Retina (tissue), 1 donor: ENCODE measurements at regions not wholly inside any gene's neighbourhood (a gene's known extent, or its start where the extent isn't known, plus 50 kb on each side); places are given as distances from the start of the nearest gene placed in this dataset.
A peak's percentile ranks its signal among the peaks of the same experiment; 100 is the strongest.
"Not testable (repeated sequence)": the region's sequence is repeated elsewhere in the genome, so short reads cannot be mapped to it uniquely, and the experiment has no call there.

Experiments used
- DNase-seq: peaks from one replicate; pipeline ENCODE4 v3.0.0-alpha.2; 2016

DNA sequence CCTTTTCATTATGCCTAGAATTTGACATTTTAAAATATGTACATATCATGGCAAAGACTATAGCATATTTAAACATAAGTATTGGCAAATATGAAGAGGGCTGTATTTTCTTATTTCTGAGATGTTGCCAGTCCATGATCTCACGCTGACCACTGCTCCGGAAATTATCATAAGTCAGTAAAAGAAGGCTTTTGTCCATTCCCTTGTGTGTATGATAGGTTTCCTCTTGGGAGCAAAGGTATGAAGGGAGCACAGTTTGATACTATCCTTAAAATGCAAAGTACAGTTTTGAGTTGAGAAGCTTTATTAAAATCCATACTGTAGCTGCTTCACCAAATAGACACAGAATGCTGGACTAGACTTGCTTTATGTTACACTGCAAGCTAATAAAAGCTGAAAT is 52.6 kb upstream of the AGA start:
- DNase-seq: no peak

DNA sequence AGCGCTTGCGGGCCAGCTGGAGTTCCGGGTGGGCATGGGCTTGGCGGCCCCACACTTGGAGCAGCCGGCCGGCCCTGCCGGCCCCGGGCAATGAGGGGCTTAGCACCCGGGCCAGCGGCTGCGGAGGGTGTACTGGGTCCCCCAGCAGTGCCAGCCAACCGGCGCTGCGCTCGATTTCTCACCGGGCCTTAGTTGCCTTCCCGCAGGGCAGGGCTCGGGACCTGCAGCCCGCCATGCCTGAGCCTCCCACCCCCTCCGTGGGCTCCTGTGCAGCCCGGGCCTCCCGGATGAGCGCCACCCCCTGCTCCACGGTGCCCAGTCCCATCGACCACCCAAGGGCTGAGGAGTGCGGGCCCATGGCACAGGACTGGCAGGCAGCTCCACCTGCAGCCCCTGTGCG is 53.4 kb upstream of the AGA start:
- DNase-seq: not testable (repeated sequence)

DNA sequence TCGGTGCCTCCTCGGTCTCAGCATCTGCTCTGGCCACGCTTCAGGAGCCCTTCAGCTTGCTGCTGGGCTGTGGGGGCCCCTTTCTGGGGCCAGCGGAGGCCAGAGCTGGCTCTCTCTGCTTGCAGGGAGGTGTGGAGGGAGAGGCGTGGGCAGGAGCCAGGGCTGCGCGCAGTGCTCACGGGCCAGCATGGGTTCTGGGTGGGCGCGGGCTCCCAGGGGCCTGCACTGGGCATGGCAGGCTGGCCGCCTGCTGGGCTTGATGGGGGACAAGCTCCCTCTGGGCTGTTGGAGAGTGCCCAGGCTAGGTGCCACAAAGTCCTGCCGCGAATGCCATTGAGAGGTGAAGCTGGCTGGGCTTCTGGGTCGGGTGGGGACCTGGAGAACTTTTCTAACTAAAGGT is 57.3 kb upstream of the AGA start:
- DNase-seq: no peak

DNA sequence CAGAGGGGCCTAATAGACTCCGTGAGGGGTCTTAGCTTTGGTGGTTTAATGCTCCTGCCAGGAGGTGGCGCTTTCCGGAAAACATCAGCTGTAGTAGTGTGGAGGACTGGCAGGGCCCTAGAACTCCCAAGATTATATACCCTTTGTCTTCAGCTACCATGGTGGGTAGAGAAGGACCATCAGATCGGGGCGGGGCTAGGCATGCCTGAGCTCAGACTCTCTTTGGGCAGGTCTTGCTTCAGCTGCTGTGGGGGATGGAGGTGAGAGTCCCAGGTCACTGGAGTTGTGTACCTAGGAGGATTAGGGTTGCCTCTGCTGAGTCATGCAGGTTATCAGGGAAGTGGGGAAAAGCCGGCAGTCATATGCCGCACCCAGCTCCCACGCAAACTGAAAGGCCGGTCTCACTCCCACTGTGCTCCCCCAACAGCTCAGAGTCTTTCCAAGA is 63.0 kb upstream of the AGA start:
- DNase-seq: no peak

DNA sequence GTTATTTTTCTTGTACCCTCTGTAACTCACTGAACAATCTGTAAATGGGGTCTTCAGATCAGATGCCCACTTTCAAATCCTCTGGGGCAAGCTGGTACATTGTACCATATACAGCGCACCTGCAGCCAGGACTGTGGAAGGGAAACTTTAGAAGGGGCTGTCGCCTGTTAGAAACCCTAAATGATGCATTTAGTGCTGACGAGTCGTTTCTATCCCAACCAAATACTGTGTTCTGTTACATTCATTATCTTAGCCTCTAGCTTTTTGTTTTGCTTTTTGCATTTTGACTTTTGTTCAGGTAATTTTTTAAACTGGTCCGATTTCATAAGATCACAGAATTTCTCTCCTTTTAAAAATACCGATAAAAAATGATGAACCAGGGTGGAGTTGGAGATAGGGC is 66.4 kb upstream of the AGA start:
- no peak for DNase-seq

DNA sequence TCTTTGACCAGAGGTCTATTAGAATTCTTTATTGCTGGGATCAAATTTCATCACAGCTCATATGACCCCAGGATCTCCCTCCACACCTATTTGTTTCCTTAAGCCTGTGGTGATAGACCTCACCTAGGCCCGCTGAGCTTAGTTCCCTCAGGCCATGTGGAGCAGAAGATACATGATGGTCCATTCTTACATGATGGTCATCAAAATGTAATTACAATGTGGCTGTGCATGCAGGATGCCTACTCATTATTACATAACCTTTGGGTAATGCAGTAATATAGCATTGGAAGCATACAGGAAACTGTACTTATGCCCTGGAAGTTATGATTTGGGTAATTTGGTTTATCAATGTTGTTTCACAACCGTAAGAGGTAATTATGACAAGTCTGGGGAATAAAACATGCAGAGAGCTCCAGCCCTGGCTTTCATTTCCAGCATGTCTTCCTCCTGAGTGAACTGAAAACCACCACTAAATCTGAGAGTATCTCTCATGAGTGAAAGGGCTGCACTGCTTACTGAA is 67.0 kb upstream of the AGA start:
- DNase-seq: no peak

DNA sequence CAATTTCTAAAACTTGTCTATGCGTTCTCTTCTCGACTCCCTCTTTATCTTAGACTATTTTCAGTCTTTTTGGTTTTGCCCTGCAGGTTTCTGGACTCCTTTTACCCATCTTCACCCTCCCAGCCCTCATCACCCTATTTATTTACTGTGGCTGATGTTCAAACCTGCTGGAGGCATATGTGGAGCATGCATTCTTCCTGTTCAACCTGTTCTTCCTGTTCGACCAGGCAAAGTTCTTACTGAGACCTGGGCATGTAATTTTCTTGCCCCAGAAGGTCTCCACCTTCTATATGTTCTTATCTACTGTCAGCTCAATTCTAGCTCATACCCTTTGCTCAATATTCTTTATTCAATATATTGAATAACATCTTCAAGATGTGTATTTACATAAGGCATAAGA is 69.4 kb upstream of the AGA start:
- no peak for DNase-seq

DNA sequence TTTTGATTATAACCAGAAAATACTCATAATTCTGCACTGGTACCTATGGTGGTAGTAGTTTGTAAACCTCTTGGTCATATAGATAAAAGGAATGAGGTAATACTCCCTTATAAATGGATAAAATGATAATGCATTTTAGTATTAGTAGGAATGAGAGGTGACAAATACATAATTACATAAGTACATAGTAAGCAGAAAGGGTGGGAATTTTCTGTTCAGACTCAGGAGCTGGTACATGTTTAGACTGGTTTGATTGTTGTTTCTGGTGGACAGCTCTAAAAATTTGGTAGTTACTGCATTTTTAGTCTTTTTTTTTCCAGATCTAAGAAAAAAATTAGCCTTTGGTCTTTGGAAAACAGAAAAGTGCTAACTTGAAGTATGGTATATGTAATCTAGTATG is 70.4 kb upstream of the AGA start:
- DNase-seq: no peak

DNA sequence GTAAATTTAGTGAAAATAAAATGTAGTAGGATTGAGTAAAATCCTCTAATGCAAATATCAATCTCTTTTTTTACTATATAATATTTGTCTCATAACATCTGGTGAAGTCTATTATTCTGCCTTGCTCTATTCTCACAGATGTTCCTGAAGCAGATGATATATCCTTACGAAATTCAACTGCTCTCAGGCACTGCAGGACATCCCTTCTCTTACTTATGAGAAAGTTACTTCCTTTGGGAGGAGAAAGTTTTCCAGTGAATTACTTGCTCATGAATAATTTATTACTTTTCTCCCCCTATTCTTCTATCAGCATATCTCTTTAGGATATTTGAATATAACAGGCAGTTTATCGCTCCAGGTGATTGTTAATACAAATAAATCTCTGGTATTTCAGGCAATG is 75.6 kb upstream of the AGA start:
- no peak for DNase-seq

DNA sequence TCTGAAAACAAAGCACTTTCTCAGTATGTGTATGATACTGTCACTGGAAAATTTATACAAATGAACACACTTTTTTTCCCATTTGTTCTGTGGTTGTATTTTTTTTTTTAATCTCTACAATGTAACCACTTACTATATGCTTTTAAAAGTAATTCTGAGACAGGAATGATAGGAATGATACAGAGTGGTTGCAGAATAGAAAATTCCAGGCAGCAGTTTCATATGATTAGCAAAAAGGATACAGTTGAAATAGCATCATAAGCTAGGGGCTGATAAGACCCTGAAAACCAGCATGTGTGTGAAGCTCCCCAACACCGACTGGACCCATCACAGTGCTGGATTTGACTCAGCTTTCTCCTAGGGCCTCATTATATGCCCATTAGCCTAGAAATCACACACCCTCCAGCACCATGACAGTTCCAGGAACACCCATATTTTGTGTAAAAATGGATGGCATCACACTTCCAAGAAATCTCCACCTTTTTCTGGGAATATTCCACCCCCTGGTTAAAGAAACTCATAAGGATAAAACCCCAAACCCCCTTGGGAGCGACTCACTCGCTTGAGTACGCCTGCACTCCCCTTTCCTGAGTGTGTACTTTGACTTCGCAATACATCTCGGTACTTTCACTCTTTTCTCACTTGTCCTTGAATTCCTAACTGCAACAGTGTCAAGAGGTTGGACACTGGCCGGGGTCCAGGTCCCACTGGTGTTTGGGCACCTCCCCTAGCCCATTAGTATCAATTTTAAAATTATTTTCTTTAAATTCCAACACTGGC is 77.4 kb upstream of the AGA start:
- DNase-seq: no peak

DNA sequence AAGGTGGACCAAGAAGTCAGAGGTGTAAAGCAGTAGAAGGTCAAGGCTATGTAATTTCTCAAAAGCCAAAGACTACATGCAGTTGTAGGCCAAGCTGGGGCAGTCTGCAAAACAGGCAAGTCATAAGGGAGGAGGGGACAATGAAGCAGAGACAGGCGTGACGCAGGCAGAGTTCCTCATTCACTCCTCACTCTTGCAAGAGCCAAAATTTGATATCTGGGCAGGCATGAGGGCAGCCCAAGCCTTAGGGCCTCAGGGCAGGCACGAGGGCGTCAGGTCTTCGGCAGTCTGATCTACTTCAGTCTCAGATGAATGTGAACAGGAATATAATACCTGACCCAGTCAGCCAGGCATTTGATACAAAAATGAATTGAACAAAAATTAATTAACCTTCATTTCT is 86.4 kb upstream of the AGA start:
- DNase-seq: no peak

DNA sequence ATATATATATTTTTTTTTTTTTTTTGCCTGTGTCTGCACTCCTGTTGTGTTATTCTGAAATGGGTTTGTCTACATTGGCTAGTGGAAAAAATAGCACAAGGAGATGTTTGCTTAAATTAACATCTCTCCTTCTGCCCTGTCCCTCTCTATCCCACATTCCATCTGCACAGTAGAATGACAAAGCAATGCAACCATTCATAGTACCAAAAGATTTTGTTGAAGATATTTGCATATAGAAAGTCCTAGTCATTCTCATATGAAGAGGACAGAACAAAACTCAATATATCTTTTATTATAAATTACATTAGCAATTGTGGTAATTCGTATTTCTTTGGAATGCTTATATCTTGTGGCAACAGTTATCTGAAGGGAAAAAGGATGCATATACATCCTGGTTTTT is 88.3 kb upstream of the AGA start:
- DNase-seq: no peak

DNA sequence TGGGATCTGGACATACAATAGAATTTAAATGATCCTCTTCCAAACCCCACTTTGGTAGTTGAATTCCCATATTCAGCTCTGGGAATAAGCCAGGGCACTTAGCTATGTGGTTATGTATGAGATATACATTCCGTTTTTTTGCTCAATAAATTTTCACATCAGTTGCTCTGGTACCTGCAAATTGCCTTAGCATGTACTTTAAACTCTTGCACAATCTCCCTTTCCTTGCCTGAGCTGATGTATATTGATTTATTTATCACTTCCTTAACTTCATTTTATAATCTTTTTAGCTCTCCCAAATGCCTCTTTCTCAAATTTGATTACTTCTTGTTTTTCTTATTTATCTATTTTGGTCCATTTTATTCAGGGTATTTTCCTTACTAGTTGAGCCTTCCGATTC is 90.1 kb upstream of the AGA start:
- DNase-seq: no peak

DNA sequence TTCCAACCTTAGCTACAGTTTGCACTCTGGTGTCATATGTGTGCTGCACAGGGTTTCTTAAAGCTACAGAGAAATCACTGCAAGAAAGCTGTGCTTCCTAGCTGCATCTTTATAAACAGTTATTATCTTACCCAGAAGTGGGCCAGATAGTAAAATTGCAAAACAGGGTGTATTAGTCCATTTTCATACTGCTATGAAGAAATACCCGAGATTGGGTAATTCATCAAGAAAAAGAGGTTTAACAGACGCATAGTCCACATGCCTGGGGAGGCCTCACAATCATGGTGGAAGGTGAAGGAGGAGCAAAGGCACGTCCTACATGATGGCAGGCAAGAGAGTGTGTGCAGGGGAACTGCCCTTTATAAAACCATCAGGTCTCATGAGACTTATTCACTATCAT is 92.6 kb upstream of the AGA start:
- DNase-seq: not testable (repeated sequence)

DNA sequence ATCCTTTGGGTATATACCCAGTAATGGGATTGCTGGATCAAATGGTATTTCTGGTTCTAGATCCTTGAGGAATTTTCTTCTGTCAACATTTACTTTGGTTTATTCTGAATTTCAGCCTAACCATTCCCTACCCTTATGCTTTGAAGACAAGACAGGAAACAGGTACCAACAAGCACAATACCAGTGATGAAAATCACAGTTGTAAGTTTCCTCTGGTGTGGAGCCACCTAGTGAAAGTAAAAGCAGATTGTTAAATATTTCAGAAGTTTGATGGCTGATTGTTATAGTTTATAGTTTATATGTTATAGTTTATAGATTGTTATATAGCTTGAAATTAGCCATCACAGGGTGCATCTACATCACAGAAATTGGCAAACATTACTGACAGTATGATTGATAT is 104.5 kb upstream of the AGA start:
- DNase-seq: no peak

DNA sequence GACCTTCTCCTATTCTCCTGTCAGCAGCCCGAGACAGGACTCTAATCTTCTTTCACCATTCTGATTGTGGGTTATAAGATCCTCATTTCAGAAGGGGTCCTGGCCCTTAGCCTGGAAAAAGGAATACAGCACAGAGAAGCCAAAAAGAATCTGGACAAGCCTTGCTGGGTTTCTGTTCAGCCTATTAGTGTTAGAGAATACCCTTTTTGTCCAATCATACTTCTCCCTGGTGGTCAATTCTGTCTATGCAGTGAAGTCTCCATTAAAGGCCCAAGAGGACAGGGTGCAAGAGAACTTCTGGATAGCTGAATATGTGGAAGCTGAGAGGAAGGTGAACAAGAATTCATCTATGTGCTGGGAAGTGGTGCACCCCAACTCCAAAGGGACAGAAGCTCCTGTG is 105.7 kb upstream of the AGA start:
- no peak for DNase-seq

DNA sequence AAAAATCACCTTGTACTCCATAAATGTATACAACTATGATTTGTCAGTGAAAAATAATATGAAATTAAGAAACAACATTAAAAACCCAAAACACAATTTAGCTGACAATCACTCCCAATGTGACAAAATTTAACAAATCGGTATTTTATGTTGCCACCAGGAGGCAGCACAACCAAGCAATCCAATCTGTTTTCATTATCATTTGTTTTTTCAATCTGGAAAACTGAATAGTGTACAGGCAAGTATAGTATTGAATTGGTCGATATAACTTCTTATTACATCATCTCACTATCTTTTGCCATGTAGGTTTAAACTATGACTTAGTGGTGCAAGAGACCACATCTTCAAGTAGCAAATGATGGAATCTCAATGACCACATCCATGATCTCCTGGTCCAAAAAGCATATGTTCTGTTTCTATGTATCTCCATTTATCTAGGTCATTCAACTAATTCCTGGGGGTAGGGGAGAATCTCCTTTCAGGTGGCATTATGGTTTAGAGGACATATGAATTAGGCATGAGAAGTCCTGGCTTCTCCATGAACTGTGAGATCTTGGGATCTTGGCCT is 112.9 kb upstream of the AGA start:
- peak; percentile 22 for DNase-seq

DNA sequence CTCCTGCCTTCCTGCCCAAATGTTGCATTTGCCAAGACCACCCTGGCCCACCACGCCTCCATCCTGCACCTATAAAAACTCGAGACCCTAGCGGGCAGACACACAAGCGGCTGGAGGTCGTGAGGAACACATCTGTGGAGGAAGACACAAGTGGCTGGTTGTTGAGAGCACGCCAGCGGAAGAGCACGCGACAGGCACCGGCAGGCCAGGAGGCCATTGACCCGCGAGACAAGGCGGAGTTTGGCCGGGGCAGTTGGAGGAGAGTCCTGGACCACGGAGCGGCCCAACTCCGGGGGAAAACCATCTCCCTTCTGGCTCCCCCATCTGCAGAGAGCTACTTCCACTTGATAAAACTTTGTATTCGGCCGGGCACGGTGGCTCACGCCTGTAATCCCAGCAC is 115.2 kb upstream of the AGA start:
- DNase-seq: no peak

DNA sequence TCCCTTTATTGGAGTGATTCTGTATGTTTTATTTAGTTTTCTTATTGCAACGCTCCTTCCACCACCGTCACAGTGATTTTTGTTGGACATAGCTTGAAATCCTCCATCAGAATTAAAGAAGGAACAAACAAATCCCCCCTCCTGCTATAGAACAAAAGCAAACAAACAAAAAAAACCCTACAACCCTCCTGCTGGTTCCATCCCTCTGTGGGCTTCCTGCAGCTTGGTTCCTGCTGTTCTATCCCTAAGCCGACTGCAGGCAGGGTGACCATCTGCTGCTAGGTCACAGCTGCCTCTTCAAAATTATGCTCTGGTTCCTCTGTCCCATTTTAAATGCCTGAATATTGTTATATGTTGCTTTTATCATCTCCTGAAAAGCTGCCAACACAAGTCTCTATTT is 116.8 kb upstream of the AGA start:
- DNase-seq: no peak

DNA sequence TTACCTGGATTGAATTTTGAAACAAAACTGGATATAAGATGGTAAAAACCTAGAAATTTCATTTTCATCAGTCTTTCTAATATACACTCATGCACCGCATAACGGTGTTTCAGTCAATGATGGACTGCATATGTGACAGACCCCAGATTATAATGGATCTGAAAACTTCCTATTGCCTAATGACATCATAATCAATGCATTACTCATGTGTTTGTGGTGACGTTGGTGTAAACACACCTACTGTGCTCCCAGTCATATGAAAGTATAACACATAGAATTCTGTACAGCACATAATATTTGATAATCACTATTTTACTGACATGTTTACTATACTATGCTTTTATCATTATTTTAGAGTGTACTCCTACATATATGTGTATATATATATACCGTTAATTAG is 119.9 kb upstream of the AGA start:
- no peak for DNase-seq

DNA sequence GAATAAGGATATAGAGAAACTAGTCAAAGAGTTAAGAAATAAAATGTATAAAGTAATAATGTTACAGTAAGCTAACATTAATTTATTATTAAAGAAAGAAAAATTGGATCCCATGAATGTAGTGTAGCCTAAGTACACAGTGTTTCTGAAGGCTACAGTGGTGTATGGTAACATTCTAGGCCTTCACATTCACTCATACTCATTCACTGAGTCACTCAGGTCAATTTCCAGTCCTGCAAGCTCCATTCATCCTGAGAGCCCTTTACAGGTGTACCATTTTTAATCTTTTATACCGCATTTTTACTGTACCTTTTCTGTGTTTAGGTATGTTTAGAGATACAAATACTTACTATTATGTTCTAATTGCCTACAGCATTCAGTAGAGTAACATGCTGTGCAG is 120.6 kb upstream of the AGA start:
- DNase-seq: no peak

DNA sequence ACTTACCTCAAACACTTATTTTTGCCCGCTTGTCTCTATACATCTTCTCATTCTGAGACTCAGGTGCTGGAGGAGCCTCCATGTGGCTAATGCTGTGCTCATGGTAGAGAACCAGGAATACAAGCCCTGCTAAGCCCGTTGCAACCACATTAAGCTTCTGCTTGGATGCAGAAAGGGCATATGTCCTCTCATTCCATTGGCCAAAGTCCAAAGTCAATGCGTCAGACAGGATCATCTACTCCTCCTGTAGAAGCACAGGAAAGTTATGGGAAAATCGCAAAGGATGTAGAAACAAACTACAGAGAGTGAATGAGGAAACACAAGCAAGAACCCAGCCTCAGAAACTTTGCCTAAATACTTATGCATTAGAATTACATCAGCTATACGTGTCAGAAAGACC is 124.5 kb upstream of the AGA start:
- DNase-seq: no peak

DNA sequence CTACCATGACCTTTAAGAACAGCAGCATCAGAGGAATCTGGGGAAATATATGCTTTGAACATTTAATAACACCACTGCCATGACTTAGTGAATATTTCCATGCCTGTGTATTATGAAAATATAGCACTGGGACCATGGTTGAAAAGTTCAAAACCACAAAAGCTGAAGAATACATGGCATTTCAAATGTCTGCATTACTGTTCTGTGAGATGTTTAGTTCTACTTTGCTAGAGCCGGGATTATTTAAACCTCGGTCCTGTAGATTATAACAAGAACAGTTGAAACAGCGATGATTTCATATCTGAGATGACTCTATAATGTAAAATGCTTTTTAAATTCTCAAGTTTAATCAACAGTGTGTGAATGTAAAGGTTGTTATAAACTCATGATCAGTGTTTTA is 126.7 kb upstream of the AGA start:
- no peak for DNase-seq

DNA sequence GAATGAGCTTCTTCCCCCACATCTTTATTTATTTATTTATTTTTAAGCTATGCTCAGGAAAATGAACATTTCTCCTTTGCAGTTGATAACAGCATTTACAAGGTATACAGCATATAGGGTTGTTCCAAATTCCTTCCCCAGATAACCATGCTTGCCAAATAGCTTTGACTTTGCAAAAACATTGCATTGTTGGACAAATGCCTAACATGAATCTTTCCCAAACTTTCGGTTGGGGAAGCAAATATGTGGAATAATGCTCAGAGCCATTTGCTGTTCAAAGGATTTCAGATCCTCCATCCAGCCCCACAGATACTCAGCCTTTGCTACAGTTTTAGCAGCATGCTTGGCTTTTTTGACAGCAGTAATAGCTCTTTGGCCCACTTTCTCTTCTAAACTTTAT is 127.2 kb upstream of the AGA start:
- DNase-seq: no peak

DNA sequence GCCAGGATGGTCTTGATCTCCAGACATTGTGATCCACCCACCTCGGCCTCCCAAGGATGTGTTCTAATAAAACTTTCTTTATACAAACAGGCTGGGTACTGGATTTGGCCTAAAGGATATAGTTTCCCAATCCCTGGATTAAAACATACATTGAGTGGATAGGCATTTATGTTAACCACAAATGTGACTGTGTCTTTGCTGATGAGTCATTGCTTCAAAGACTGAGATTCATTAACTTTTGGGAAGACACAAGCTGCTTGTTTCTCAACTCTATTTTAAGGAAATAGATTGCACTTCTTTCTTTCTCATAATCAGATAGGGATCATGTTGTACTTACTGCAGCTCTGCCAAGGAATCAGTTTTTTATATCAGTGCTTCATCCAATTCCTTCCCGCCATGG is 131.3 kb upstream of the AGA start:
- no peak for DNase-seq
